ENCODE measurements at regions not wholly inside any gene's neighbourhood (a gene's known extent, or its start where the extent isn't known, plus 50 kb on each side); places are given as distances from the start of the nearest gene placed in this dataset.

DNA sequence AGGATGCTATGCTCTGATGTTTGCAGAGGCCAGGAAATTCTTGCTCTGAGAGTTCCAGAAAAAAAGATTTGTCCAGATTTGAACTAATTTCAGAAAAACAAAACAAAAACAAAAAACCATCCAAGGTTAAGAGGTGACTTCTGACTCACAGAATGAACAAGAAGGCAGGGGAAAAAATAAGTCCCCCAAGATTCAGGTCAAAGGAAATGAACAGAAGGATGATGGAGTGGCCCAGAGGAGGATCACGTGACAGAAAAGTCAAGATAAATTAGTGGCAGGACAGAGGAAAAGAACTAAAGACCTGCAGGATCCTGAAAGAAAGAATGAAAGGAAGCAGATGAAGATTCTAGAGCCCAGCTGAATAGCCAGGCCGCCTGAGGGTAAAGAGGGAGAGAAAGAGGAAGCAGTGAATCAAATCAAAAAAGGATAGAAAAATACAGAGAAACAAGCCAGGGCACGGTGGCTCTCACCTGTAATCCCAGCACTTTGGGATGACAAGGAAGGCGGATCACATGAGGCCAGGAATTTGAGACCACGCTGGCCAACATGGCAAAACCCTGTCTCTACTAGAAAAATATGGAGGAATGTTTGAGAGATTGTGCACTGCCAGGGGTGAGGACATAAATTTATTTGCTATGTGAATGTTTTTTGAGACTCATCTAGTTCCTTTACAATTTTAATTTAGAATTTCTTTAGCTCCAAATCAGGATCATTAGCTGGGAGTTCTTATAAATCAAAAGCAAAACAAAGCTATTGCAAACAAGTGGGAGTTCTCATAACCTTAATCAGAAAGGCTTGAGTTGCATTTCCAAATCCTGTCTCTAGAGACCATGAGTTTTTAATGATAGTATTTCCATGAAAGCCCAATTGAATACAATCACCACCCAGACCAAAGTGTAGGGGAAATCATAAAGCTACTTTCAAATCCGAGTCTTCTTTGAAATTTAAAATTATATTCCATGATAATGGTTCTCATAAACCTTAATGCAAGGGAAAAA lies 217.1 kb upstream of the PLEKHG7 start:
- TF ChIP-seq ZBTB4 (CRISPR knock-in tag; IDR thresholded peaks at IDR 0.05) (no peak), E2F8 (IDR thresholded peaks at IDR 0.05; ENCODE audit: low read depth, partially characterized antibody) (no peak), ZNF384 (IDR thresholded peaks at IDR 0.05; ENCODE audit: borderline replicate concordance, low read depth, low read length) (no peak), POLR2A (IDR thresholded peaks at IDR 0.05; ENCODE audit: low read depth, low read length) (no peak), ZNF274 (IDR thresholded peaks at IDR 0.05; ENCODE audit: insufficient read depth, insufficient read length) (no peak), SMAD1 (IDR thresholded peaks at IDR 0.05; ENCODE audit: low read depth, partially characterized antibody) (no peak), POLR2AphosphoS5 (IDR thresholded peaks at IDR 0.05; ENCODE audit: low read length) (no peak), TAF1 (IDR thresholded peaks at IDR 0.05; ENCODE audit: borderline replicate concordance, low read depth, low read length) (no peak), FOXK2 (IDR thresholded peaks at IDR 0.05) (no peak), MEF2A (IDR thresholded peaks at IDR 0.05; ENCODE audit: insufficient read depth, low read depth, low read length) (no peak), GABPA (IDR thresholded peaks at IDR 0.05; ENCODE audit: low read depth) (no peak)
- TF ChIP-seq, protein P1, sequence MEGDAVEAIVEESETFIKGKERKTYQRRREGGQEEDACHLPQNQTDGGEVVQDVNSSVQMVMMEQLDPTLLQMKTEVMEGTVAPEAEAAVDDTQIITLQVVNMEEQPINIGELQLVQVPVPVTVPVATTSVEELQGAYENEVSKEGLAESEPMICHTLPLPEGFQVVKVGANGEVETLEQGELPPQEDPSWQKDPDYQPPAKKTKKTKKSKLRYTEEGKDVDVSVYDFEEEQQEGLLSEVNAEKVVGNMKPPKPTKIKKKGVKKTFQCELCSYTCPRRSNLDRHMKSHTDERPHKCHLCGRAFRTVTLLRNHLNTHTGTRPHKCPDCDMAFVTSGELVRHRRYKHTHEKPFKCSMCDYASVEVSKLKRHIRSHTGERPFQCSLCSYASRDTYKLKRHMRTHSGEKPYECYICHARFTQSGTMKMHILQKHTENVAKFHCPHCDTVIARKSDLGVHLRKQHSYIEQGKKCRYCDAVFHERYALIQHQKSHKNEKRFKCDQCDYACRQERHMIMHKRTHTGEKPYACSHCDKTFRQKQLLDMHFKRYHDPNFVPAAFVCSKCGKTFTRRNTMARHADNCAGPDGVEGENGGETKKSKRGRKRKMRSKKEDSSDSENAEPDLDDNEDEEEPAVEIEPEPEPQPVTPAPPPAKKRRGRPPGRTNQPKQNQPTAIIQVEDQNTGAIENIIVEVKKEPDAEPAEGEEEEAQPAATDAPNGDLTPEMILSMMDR (IDR thresholded peaks at IDR 0.05 in 2 of 3, conservative IDR thresholded peaks at IDR 0.05 in 1 of 3; ENCODE audit: control insufficient read depth in 2 of 3, extremely low read depth in 1 of 3, insufficient read depth in 1 of 3, low read depth in 3 of 3, low read length in 3 of 3) = no peak
- TF ChIP-seq, protein P2, sequence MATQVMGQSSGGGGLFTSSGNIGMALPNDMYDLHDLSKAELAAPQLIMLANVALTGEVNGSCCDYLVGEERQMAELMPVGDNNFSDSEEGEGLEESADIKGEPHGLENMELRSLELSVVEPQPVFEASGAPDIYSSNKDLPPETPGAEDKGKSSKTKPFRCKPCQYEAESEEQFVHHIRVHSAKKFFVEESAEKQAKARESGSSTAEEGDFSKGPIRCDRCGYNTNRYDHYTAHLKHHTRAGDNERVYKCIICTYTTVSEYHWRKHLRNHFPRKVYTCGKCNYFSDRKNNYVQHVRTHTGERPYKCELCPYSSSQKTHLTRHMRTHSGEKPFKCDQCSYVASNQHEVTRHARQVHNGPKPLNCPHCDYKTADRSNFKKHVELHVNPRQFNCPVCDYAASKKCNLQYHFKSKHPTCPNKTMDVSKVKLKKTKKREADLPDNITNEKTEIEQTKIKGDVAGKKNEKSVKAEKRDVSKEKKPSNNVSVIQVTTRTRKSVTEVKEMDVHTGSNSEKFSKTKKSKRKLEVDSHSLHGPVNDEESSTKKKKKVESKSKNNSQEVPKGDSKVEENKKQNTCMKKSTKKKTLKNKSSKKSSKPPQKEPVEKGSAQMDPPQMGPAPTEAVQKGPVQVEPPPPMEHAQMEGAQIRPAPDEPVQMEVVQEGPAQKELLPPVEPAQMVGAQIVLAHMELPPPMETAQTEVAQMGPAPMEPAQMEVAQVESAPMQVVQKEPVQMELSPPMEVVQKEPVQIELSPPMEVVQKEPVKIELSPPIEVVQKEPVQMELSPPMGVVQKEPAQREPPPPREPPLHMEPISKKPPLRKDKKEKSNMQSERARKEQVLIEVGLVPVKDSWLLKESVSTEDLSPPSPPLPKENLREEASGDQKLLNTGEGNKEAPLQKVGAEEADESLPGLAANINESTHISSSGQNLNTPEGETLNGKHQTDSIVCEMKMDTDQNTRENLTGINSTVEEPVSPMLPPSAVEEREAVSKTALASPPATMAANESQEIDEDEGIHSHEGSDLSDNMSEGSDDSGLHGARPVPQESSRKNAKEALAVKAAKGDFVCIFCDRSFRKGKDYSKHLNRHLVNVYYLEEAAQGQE (IDR thresholded peaks at IDR 0.05; ENCODE audit: low read depth, low read length) = no peak

All from GM12878 (cell line).